NB4 (cell line): ENCODE measurements at regions not wholly inside any gene's neighbourhood (a gene's known extent, or its start where the extent isn't known, plus 50 kb on each side); places are given as distances from the start of the nearest gene placed in this dataset.

Experiments
- DNase-seq: peaks from one replicate; pipeline ENCODE4 v3.0.0; 2010; ENCODE audit warnings: low read depth
- H3K4me3 ChIP-seq: one replicate; pipeline ENCODE4 v1.5.1; 2011; ENCODE audit warnings: mild to moderate bottlenecking, low read depth, low read length, moderate library complexity
- MYC ChIP-seq: IDR thresholded peaks from 2 replicates; pipeline ENCODE4 v1.6.1; 2011; ENCODE audit warnings: low read depth, low read length
- POLR2A ChIP-seq: IDR thresholded peaks from 2 replicates; pipeline ENCODE4 v1.6.1; 2011; ENCODE audit warnings: mild to moderate bottlenecking; ENCODE audit not compliant: insufficient read length; ENCODE audit errors: extremely low read depth
- TF ChIP-seq, protein P1 (sequence below): IDR thresholded peaks from one replicate; pipeline ENCODE4 v1.5.1; 2012; ENCODE audit warnings: low read depth, low read length
- TF ChIP-seq, protein P2 (sequence below): IDR thresholded peaks from 2 replicates; pipeline ENCODE4 v1.6.1; 2011; ENCODE audit warnings: low read depth, low read length

DNA sequence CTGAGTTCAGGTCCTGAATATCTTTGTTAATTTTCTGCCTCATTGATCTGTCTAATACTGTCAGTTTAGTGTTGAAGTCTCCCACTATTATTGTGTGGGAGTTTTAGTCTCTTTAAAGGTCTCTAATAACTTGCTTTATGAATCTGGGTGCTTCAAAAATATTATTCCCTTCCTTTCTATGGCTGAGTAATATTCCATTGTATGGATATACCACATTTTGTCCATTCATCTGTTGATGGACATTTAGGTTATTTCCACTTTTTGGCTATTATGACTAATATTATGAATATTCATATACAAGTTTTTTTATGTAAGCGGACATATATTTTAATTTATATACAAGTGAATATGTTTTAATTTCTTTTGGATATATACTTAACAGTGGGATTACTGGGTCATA, 82.7 kb downstream of the SDR9C7 start:
- no peak for DNase-seq
- no peak overlapping the region for H3K4me3 ChIP-seq
- no peak for TF ChIP-seq POLR2A
- TF ChIP-seq, protein P1, sequence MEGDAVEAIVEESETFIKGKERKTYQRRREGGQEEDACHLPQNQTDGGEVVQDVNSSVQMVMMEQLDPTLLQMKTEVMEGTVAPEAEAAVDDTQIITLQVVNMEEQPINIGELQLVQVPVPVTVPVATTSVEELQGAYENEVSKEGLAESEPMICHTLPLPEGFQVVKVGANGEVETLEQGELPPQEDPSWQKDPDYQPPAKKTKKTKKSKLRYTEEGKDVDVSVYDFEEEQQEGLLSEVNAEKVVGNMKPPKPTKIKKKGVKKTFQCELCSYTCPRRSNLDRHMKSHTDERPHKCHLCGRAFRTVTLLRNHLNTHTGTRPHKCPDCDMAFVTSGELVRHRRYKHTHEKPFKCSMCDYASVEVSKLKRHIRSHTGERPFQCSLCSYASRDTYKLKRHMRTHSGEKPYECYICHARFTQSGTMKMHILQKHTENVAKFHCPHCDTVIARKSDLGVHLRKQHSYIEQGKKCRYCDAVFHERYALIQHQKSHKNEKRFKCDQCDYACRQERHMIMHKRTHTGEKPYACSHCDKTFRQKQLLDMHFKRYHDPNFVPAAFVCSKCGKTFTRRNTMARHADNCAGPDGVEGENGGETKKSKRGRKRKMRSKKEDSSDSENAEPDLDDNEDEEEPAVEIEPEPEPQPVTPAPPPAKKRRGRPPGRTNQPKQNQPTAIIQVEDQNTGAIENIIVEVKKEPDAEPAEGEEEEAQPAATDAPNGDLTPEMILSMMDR, result no peak

DNA sequence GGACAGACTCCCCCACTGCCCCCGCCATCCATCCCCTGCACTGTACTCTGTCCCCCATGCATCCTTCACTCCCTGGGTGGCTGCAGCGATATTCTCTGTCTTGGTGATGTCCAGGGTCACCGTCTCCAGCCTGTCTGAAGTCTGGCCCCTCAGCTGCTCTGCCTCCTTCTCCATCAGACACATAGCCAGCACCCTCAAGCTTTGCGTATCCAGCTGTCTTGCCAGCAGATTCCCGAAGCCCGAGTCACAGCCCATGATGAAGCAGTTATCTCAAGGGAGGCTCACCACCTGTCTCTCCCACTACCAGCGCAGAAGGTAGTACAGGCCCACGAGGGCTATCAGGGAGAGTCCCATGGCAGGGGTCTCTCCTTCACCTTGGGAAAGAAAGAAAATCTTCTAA, 77.8 kb downstream of the HSD17B6 start:
- no peak overlapping the region for H3K4me3 ChIP-seq
- no peak for TF ChIP-seq POLR2A
- TF ChIP-seq, protein P2, sequence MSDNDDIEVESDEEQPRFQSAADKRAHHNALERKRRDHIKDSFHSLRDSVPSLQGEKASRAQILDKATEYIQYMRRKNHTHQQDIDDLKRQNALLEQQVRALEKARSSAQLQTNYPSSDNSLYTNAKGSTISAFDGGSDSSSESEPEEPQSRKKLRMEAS, result no peak
- TF ChIP-seq MYC, result no peak
- TF ChIP-seq, protein P1, result no peak
- no peak for DNase-seq

DNA sequence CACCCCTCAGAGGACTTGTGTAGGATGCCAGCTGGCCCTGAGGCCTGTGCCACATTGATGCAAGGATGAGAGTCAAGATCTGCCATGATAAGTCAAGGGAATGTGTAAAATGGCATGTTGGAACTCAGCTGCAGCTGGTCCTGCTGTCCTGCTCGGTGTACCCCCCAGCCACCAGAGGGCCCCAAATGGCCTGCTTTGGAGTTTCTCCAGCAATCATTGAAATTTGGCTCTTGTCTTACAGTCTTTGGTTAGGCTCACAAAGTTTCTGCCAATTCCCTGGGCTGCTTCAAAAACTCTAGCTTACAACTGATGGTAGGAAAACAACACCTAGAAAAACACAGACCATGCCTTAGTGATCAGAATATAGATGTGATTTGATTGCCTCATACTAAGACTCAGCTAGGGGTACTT, 76.8 kb downstream of the HSD17B6 start:
- TF ChIP-seq, protein P1, result peak; percentile 93
- TF ChIP-seq MYC, result no peak
- TF ChIP-seq, protein P2, result no peak
- no peak for TF ChIP-seq POLR2A
- no peak overlapping the region for H3K4me3 ChIP-seq
- peak; percentile 71 for DNase-seq

DNA sequence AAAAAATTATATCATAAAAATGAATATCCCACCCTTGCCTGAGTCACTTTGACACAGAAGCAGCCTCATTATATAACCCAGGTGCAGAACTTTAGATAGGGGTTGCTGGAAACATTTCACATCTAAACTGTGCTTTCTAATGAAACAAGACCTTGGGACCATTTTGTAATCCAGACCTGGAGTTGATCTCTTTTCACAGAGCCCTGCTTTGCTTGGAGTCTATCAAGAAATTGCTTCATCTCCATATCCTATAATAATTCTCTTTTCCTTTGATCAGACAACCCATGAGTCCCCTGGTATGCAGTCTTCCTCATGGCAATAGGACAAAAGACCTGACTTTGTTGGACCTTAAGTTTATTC, 76.3 kb downstream of the HSD17B6 start:
- TF ChIP-seq, protein P1, result no peak
- TF ChIP-seq, protein P2, result no peak
- TF ChIP-seq POLR2A (no peak), MYC (no peak)
- no peak overlapping the region for H3K4me3 ChIP-seq

DNA sequence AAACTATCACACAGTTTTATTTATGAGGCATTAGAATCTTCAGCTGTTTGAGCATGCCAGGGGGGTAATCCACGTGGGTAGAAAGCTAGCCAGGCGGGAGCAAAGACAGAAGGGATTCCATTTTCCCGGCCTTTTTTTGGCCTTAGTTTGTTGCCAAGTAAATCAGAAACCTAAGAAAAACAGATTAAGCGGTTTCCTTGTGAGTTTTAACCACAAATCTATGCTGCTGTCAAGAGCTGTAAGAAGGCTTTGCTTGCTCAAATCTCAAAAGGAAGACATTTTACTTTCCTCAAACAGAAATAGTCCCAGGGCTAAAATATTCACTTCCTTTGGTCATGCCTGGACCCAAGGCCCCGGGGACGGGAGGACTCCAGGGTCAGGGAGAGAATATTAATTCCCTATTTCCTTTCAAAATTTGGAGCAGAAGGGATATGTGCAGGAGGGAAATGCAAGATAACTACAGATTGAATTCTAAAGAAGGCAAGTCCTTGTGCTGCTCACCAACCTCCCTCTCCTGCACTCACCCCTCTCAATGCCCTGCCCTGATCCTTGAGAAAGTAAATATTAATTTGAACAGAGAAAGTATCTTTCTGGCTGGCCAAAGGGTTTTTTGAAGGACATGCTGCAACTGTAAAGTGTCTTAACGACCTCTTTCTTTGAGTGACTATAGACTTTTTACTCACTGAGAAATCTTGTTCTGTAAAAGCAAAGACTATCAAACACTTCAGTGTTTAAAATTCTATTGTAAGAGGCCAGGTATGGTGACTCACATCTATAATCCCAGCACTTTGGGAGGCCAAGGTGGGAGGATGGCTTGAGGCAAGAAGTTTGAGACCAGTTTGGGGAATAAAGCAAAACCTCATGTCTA, 75.7 kb downstream of the HSD17B6 start:
- TF ChIP-seq, protein P1, result no peak
- TF ChIP-seq, protein P2, result no peak
- no peak for TF ChIP-seq MYC
- TF ChIP-seq POLR2A, result no peak
- no peak for DNase-seq
- H3K4me3 ChIP-seq, result no peak overlapping the region

More for the DNA sequence above, 76.3 kb downstream of the HSD17B6 start:
- no peak for DNase-seq
